ENCODE measurements at regions not wholly inside any gene's neighbourhood (a gene's known extent, or its start where the extent isn't known, plus 50 kb on each side); places are given as distances from the start of the nearest gene placed in this dataset.

- no peak for DNase-seq (ENCODE audit: extremely low read depth, low read depth, low spot score)
These were observed 118.7 kb downstream of the VAPA start for GRCh38 chr18:10032331-10033015.

GRCh38 chr18:10033016-10033399 is 119.2 kb downstream of the VAPA start:
- DNase-seq (ENCODE audit: extremely low read depth, low read depth, low spot score): no peak

- no peak for DNase-seq (ENCODE audit: extremely low read depth, low read depth, low spot score)
These were observed 121.6 kb downstream of the VAPA start for GRCh38 chr18:10035281-10035991.

GRCh38 chr18:10036479-10036878 is 122.7 kb downstream of the VAPA start:
- no peak for DNase-seq (ENCODE audit: extremely low read depth, low read depth, low spot score)

GRCh38 chr18:10037181-10037580 is 123.4 kb downstream of the VAPA start:
- DNase-seq (ENCODE audit: extremely low read depth, low read depth, low spot score): no peak

- no peak for DNase-seq (ENCODE audit: extremely low read depth, low read depth, low spot score)
These were observed 124.5 kb downstream of the VAPA start for GRCh38 chr18:10038268-10038667.

- no peak for DNase-seq (ENCODE audit: extremely low read depth, low read depth, low spot score)
These were observed 126.6 kb downstream of the VAPA start for GRCh38 chr18:10040287-10041011.

- DNase-seq (ENCODE audit: extremely low read depth, low read depth, low spot score): no peak
These were observed 127.4 kb downstream of the VAPA start for GRCh38 chr18:10041180-10041579.

- no peak for DNase-seq (ENCODE audit: extremely low read depth, low read depth, low spot score)
These were observed 128.7 kb downstream of the VAPA start for GRCh38 chr18:10042492-10042891.

GRCh38 chr18:10044054-10044453 is 130.2 kb downstream of the VAPA start:
- DNase-seq (ENCODE audit: extremely low read depth, low read depth, low spot score): no peak

GRCh38 chr18:10045296-10045891 is 131.6 kb downstream of the VAPA start:
- DNase-seq (ENCODE audit: extremely low read depth, low read depth, low spot score): no peak

GRCh38 chr18:10046178-10046807 is 132.5 kb downstream of the VAPA start:
- no peak for DNase-seq (ENCODE audit: extremely low read depth, low read depth, low spot score)

- DNase-seq (ENCODE audit: extremely low read depth, low read depth, low spot score): no peak
These were observed 133.4 kb downstream of the VAPA start for GRCh38 chr18:10047237-10047636.

GRCh38 chr18:10049747-10050146 is 135.9 kb downstream of the VAPA start:
- DNase-seq (ENCODE audit: extremely low read depth, low read depth, low spot score): no peak

- no peak for DNase-seq (ENCODE audit: extremely low read depth, low read depth, low spot score)
These were observed 137.1 kb downstream of the VAPA start for GRCh38 chr18:10050956-10051355.

- DNase-seq (ENCODE audit: extremely low read depth, low read depth, low spot score): no peak
These were observed 138.2 kb downstream of the VAPA start for GRCh38 chr18:10051877-10052631.

- no peak for DNase-seq (ENCODE audit: extremely low read depth, low read depth, low spot score)
These were observed 139.1 kb downstream of the VAPA start for GRCh38 chr18:10052871-10053270.

GRCh38 chr18:10053861-10054260 is 140.0 kb downstream of the VAPA start:
- no peak for DNase-seq (ENCODE audit: extremely low read depth, low read depth, low spot score)

GRCh38 chr18:10054366-10054765 is 140.6 kb downstream of the VAPA start:
- DNase-seq (ENCODE audit: extremely low read depth, low read depth, low spot score): no peak

- no peak for DNase-seq (ENCODE audit: extremely low read depth, low read depth, low spot score)
These were observed 141.4 kb downstream of the VAPA start for GRCh38 chr18:10055125-10055750.
